ENCODE measurements at regions not wholly inside any gene's neighbourhood (a gene's known extent, or its start where the extent isn't known, plus 50 kb on each side); places are given as distances from the start of the nearest gene placed in this dataset.
"Not testable (repeated sequence)": the region's sequence is repeated elsewhere in the genome, so short reads cannot be mapped to it uniquely, and the experiment has no call there.

DNA sequence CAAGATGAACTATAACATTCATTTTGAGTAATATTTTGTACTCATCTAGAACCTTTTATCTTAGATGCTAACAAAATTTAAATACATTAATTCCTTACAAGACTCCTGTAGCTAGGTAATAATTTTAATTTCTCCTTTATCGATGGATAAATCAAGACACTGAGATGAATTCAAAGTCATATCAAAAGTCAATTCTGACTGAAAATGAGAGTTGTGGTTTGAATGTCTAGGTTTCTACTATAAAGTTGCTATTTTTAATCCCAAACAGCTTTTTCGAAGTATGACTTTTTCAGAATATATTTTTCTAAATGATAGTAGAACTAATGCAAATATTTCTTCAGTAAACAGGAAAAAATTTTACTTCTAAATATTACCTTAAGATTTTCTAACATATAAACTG is 491.7 kb upstream of the FAM174A start:
- no peak for DNase-seq (ENCODE audit: low read depth)
- TF ChIP-seq, protein P1, sequence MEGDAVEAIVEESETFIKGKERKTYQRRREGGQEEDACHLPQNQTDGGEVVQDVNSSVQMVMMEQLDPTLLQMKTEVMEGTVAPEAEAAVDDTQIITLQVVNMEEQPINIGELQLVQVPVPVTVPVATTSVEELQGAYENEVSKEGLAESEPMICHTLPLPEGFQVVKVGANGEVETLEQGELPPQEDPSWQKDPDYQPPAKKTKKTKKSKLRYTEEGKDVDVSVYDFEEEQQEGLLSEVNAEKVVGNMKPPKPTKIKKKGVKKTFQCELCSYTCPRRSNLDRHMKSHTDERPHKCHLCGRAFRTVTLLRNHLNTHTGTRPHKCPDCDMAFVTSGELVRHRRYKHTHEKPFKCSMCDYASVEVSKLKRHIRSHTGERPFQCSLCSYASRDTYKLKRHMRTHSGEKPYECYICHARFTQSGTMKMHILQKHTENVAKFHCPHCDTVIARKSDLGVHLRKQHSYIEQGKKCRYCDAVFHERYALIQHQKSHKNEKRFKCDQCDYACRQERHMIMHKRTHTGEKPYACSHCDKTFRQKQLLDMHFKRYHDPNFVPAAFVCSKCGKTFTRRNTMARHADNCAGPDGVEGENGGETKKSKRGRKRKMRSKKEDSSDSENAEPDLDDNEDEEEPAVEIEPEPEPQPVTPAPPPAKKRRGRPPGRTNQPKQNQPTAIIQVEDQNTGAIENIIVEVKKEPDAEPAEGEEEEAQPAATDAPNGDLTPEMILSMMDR (IDR thresholded peaks at IDR 0.05; ENCODE audit: control insufficient read depth, insufficient read depth, low read depth, low read length, missing control alignments) = no peak
- no peak overlapping the region for H3K4me3 ChIP-seq (ENCODE audit: control insufficient read depth, low read depth, low read length)

DNA sequence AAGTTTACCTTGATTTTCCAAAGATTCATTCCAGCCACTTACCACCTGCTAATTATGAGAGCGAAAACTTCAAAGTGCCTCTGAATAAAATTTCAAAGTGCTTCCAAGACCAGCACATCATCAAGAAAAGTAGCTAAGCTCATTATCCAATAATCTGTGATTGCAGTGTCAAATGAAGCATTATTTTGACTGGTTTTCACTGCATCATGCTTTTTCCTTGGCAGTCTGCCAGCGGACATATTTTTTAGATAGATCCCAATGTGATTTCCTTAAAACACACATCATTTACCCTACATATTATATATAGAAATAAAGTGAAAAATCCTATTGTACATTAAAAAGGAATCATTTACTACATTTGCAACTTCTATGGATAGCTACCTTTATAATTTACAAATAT is 508.6 kb upstream of the FAM174A start:
- TF ChIP-seq, protein P1 (IDR thresholded peaks at IDR 0.05; ENCODE audit: control insufficient read depth, insufficient read depth, low read depth, low read length, missing control alignments) = no peak

DNA sequence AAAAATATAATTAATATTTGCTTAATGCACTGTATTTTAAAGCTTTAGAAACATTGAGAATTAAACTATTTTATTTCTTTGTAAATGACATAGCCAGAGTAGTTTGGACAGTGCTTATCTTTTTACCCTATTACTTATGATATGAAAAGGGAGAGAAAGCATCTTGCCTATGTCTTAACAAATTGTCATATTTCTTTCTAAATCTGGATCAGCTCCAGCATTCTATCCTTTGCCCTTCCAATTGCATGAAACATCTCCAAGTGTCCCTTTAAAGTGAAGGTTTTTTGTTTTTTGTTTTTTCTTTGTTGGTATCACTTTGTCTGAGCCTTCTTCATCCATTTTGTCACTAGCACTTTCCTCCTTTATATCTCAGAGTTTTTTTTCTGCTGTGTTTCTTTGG is 511.6 kb upstream of the FAM174A start:
- DNase-seq (ENCODE audit: low read depth) = no peak
- TF ChIP-seq, protein P1 (IDR thresholded peaks at IDR 0.05; ENCODE audit: control insufficient read depth, insufficient read depth, low read depth, low read length, missing control alignments) = no peak
- no peak overlapping the region for H3K4me3 ChIP-seq (ENCODE audit: control insufficient read depth, low read depth, low read length)

More for the DNA sequence above, 508.6 kb upstream of the FAM174A start:
- no peak for DNase-seq (ENCODE audit: low read depth)
- no peak overlapping the region for H3K4me3 ChIP-seq (ENCODE audit: control insufficient read depth, low read depth, low read length)

DNA sequence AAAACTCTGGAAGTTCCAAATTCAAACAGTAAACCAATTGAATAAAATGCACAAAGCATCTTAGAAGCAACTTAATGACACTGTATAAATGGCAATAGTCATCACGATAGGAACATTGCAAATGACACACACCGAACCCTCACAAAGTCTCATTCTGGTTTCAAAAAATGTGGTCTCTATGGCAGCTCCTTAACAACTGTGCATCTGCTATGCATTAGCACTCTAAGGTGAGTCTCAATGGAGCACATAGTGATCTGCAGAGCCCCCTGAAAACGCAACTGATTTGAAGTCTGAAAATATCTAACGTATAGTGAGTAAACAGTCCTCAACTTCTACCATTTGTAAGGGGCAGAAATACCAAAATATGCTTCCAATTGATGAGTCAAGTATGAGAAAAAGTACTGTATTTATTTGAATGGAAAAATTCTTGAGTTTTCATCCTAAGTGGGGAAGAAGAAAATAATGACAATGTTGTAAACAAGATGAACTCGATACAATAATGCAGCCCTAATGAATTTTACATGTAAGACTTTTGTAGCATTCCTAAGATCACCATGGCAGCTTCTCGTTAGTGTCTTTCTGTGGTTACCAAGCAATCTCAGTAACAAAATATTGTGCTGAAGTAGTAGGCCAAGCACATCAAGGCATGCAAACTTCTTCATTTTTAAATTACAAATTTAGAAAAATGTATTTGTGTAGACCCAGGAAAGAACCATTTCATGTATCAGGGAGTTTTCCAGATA is 517.5 kb upstream of the FAM174A start:
- TF ChIP-seq, protein P1 (IDR thresholded peaks at IDR 0.05; ENCODE audit: control insufficient read depth, insufficient read depth, low read depth, low read length, missing control alignments) = no peak
- DNase-seq (ENCODE audit: low read depth) = no peak
- H3K4me3 ChIP-seq (ENCODE audit: control insufficient read depth, low read depth, low read length) = no peak overlapping the region

DNA sequence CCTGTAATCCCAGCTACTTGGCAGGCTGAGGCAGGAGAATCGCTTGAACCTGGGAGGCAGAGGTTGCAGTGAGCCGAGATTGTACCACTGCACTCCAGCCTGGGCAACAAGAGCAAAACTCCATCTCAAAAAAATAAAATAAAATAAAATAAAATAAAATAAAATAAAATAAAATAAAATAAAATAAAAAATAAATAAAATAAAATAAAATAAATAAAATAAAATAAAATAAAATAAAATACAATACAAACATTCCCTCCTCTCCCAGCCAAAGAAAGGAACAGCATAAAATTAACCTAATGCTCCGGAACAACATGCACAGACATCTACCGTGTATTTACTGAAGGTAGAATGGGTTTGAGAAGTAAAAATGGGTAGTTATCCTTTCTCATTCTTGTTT is 521.9 kb upstream of the FAM174A start:
- H3K4me3 ChIP-seq (ENCODE audit: control insufficient read depth, low read depth, low read length); DNase-seq (ENCODE audit: low read depth): not testable (repeated sequence)

DNA sequence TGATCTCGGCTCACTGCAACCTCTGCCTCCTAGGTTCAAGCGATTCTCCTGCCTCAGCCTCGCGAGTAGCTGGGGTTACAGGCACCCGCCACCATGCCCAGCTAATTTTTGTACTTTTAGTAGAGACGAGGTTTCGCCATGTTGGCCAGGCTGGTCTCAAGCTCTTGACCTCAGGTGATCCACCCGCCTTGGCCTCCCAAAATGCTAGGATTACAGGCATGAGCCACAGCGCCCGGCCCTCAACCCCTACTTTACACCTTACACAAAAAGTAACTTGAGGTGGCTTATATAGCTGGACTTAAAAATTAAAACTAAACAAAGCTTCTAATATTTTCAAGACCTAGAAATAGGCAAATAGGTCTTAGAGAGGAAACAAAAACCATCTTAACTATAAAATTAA is 524.0 kb upstream of the FAM174A start:
- not testable (repeated sequence) for DNase-seq (ENCODE audit: low read depth); H3K4me3 ChIP-seq (ENCODE audit: control insufficient read depth, low read depth, low read length)

DNA sequence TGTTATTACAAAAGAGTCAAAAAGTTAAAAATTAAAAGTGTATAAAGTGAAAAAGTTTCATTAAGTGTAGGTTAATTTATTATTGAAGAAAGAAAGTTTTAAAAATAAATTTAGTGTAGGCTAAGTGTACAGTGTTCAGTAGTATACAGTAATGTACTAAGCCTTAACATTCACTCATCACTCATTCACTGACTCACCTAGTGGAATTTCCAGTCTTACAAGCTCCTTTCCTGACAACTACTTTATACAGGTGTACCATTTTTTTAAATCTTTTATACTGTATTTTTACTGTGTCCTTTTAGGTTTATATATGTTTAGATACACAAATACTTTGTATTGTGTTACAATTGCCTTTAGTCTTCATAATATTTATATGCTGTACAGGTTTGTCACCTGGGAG is 530.2 kb upstream of the FAM174A start:
- TF ChIP-seq, protein P1 (IDR thresholded peaks at IDR 0.05; ENCODE audit: control insufficient read depth, insufficient read depth, low read depth, low read length, missing control alignments) = no peak
- no peak for DNase-seq (ENCODE audit: low read depth)

DNA sequence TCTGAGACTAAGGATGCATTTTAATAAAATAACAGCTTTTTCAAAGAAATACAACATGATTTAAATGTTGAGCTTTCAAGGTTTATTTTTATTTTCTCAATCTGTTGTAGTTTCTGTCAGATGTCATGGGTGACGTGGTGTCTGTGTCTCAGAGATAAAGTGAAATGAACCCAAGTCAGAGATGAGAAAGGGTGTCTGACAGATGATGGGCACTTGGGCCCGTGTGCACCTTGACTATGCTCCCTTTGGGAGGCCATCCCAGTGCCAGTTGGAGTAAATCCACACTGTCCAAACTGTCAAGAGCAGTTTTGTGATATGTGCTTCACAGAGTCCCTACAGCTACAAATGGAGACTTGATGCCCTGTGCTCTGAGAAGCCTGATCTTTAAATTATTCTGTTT is 536.9 kb upstream of the FAM174A start:
- H3K4me3 ChIP-seq (ENCODE audit: control insufficient read depth, low read depth, low read length) = no peak overlapping the region
- TF ChIP-seq, protein P1 (IDR thresholded peaks at IDR 0.05; ENCODE audit: control insufficient read depth, insufficient read depth, low read depth, low read length, missing control alignments) = no peak
- DNase-seq (ENCODE audit: low read depth) = no peak

More for the DNA sequence above, 530.2 kb upstream of the FAM174A start:
- H3K4me3 ChIP-seq (ENCODE audit: control insufficient read depth, low read depth, low read length) = no peak overlapping the region
